ENCODE measurements at regions not wholly inside any gene's neighbourhood (a gene's known extent, or its start where the extent isn't known, plus 50 kb on each side); places are given as distances from the start of the nearest gene placed in this dataset.

- H3K9me3 ChIP-seq (ENCODE audit: control insufficient read depth, insufficient read depth, low read length) = no peaks in the 10 kb centered on the region
- H3K4me1 ChIP-seq (ENCODE audit: control insufficient read depth, insufficient read depth, low read length) = no peaks in the 10 kb centered on the region
- no peak overlapping the region for H3K4me3 ChIP-seq (ENCODE audit: low read depth, low read length)
- no peaks in the 10 kb centered on the region for H3K36me3 ChIP-seq (ENCODE audit: control insufficient read depth, insufficient read depth, low read length)
- no peak overlapping the region for H3K9ac ChIP-seq (ENCODE audit: low read depth, low read length)
- no peaks in the 10 kb centered on the region for H3K27me3 ChIP-seq (ENCODE audit: control insufficient read depth, insufficient read depth, low read length)
Observed at GRCh38 chr11:15636521-15637089, 521.9 kb downstream of the INSC start.

- no peak overlapping the region for H3K4me3 ChIP-seq (ENCODE audit: low read depth, low read length)
- no peaks in the 10 kb centered on the region for H3K4me1 ChIP-seq (ENCODE audit: control insufficient read depth, insufficient read depth, low read length)
- H3K27me3 ChIP-seq (ENCODE audit: control insufficient read depth, insufficient read depth, low read length) = no peaks in the 10 kb centered on the region
- no peaks in the 10 kb centered on the region for H3K36me3 ChIP-seq (ENCODE audit: control insufficient read depth, insufficient read depth, low read length)
- H3K9me3 ChIP-seq (ENCODE audit: control insufficient read depth, insufficient read depth, low read length) = no peaks in the 10 kb centered on the region
- no peak overlapping the region for H3K9ac ChIP-seq (ENCODE audit: low read depth, low read length)
Observed at GRCh38 chr11:15638386-15638787, 523.7 kb downstream of the INSC start.

GRCh38 chr11:15640318-15640717 is 525.6 kb downstream of the INSC start:
- Histone ChIP-seq H3K9me3 (ENCODE audit: control insufficient read depth, insufficient read depth, low read length) (no peaks in the 10 kb centered on the region), H3K27me3 (ENCODE audit: control insufficient read depth, insufficient read depth, low read length) (no peaks in the 10 kb centered on the region), H3K36me3 (ENCODE audit: control insufficient read depth, insufficient read depth, low read length) (no peaks in the 10 kb centered on the region), H3K4me1 (ENCODE audit: control insufficient read depth, insufficient read depth, low read length) (no peaks in the 10 kb centered on the region), H3K4me3 (ENCODE audit: low read depth, low read length) (no peak overlapping the region), H3K9ac (ENCODE audit: low read depth, low read length) (no peak overlapping the region)

GRCh38 chr11:15641271-15642045 is 526.7 kb downstream of the INSC start:
- H3K9ac ChIP-seq (ENCODE audit: low read depth, low read length) = no peak overlapping the region
- H3K36me3 ChIP-seq (ENCODE audit: control insufficient read depth, insufficient read depth, low read length) = no peaks in the 10 kb centered on the region
- no peaks in the 10 kb centered on the region for H3K27me3 ChIP-seq (ENCODE audit: control insufficient read depth, insufficient read depth, low read length)
- no peak overlapping the region for H3K4me3 ChIP-seq (ENCODE audit: low read depth, low read length)
- H3K9me3 ChIP-seq (ENCODE audit: control insufficient read depth, insufficient read depth, low read length) = no peaks in the 10 kb centered on the region
- no peaks in the 10 kb centered on the region for H3K4me1 ChIP-seq (ENCODE audit: control insufficient read depth, insufficient read depth, low read length)

GRCh38 chr11:15645201-15645600 is 530.5 kb downstream of the INSC start:
- H3K36me3 ChIP-seq (ENCODE audit: control insufficient read depth, insufficient read depth, low read length) = no peaks in the 10 kb centered on the region
- H3K4me3 ChIP-seq (ENCODE audit: low read depth, low read length) = no peak overlapping the region
- no peaks in the 10 kb centered on the region for H3K27me3 ChIP-seq (ENCODE audit: control insufficient read depth, insufficient read depth, low read length)

GRCh38 chr11:15649371-15650104 is 534.8 kb downstream of the INSC start:
- Histone ChIP-seq H3K9ac (ENCODE audit: low read depth, low read length) (no peak overlapping the region), H3K9me3 (ENCODE audit: control insufficient read depth, insufficient read depth, low read length) (no peaks in the 10 kb centered on the region)

More at GRCh38 chr11:15645201-15645600, 530.5 kb downstream of the INSC start:
- no peaks in the 10 kb centered on the region for H3K9me3 ChIP-seq (ENCODE audit: control insufficient read depth, insufficient read depth, low read length)
- no peaks in the 10 kb centered on the region for H3K4me1 ChIP-seq (ENCODE audit: control insufficient read depth, insufficient read depth, low read length)
- H3K9ac ChIP-seq (ENCODE audit: low read depth, low read length) = no peak overlapping the region

GRCh38 chr11:15650105-15650938 is 535.6 kb downstream of the INSC start:
- H3K36me3 ChIP-seq (ENCODE audit: control insufficient read depth, insufficient read depth, low read length) = no peaks in the 10 kb centered on the region
- H3K27me3 ChIP-seq (ENCODE audit: control insufficient read depth, insufficient read depth, low read length) = no peaks in the 10 kb centered on the region
- no peaks in the 10 kb centered on the region for H3K4me1 ChIP-seq (ENCODE audit: control insufficient read depth, insufficient read depth, low read length)
- no peaks in the 10 kb centered on the region for H3K9me3 ChIP-seq (ENCODE audit: control insufficient read depth, insufficient read depth, low read length)
- H3K4me3 ChIP-seq (ENCODE audit: low read depth, low read length) = peak overlapping the region; percentile 45
- H3K9ac ChIP-seq (ENCODE audit: low read depth, low read length) = no peak overlapping the region

More at GRCh38 chr11:15649371-15650104, 534.8 kb downstream of the INSC start:
- Histone ChIP-seq H3K4me1 (ENCODE audit: control insufficient read depth, insufficient read depth, low read length) (no peaks in the 10 kb centered on the region), H3K4me3 (ENCODE audit: low read depth, low read length) (no peak overlapping the region), H3K36me3 (ENCODE audit: control insufficient read depth, insufficient read depth, low read length) (no peaks in the 10 kb centered on the region), H3K27me3 (ENCODE audit: control insufficient read depth, insufficient read depth, low read length) (no peaks in the 10 kb centered on the region)

- no peak overlapping the region for H3K9ac ChIP-seq (ENCODE audit: low read depth, low read length)
- no peaks in the 10 kb centered on the region for H3K36me3 ChIP-seq (ENCODE audit: control insufficient read depth, insufficient read depth, low read length)
- no peaks in the 10 kb centered on the region for H3K4me1 ChIP-seq (ENCODE audit: control insufficient read depth, insufficient read depth, low read length)
- no peaks in the 10 kb centered on the region for H3K9me3 ChIP-seq (ENCODE audit: control insufficient read depth, insufficient read depth, low read length)
- H3K27me3 ChIP-seq (ENCODE audit: control insufficient read depth, insufficient read depth, low read length) = no peaks in the 10 kb centered on the region
- H3K4me3 ChIP-seq (ENCODE audit: low read depth, low read length) = peak overlapping the region; percentile 45
Observed at GRCh38 chr11:15651033-15651432, 536.3 kb downstream of the INSC start.

GRCh38 chr11:15651816-15652215 is 537.1 kb downstream of the INSC start:
- Histone ChIP-seq H3K27me3 (ENCODE audit: control insufficient read depth, insufficient read depth, low read length) (no peaks in the 10 kb centered on the region), H3K36me3 (ENCODE audit: control insufficient read depth, insufficient read depth, low read length) (no peaks in the 10 kb centered on the region), H3K4me1 (ENCODE audit: control insufficient read depth, insufficient read depth, low read length) (no peaks in the 10 kb centered on the region), H3K4me3 (ENCODE audit: low read depth, low read length) (no peak overlapping the region), H3K9ac (ENCODE audit: low read depth, low read length) (no peak overlapping the region), H3K9me3 (ENCODE audit: control insufficient read depth, insufficient read depth, low read length) (no peaks in the 10 kb centered on the region)

GRCh38 chr11:15653191-15653710 is 538.5 kb downstream of the INSC start:
- H3K9ac ChIP-seq (ENCODE audit: low read depth, low read length) = no peak overlapping the region
- no peaks in the 10 kb centered on the region for H3K4me1 ChIP-seq (ENCODE audit: control insufficient read depth, insufficient read depth, low read length)

GRCh38 chr11:15654451-15654850 is 539.7 kb downstream of the INSC start:
- no peaks in the 10 kb centered on the region for H3K27me3 ChIP-seq (ENCODE audit: control insufficient read depth, insufficient read depth, low read length)
- H3K36me3 ChIP-seq (ENCODE audit: control insufficient read depth, insufficient read depth, low read length) = no peaks in the 10 kb centered on the region
- no peaks in the 10 kb centered on the region for H3K4me1 ChIP-seq (ENCODE audit: control insufficient read depth, insufficient read depth, low read length)
- no peaks in the 10 kb centered on the region for H3K9me3 ChIP-seq (ENCODE audit: control insufficient read depth, insufficient read depth, low read length)
- H3K9ac ChIP-seq (ENCODE audit: low read depth, low read length) = no peak overlapping the region
- H3K4me3 ChIP-seq (ENCODE audit: low read depth, low read length) = no peak overlapping the region

More at GRCh38 chr11:15653191-15653710, 538.5 kb downstream of the INSC start:
- Histone ChIP-seq H3K36me3 (ENCODE audit: control insufficient read depth, insufficient read depth, low read length) (no peaks in the 10 kb centered on the region), H3K4me3 (ENCODE audit: low read depth, low read length) (no peak overlapping the region), H3K9me3 (ENCODE audit: control insufficient read depth, insufficient read depth, low read length) (no peaks in the 10 kb centered on the region), H3K27me3 (ENCODE audit: control insufficient read depth, insufficient read depth, low read length) (no peaks in the 10 kb centered on the region)

Data from iPS-15b (cell line).